Activated CD4-positive, alpha-beta T cell treated with anti-CD3 and anti-CD28 coated beads, Interleukin-2, amount 50 U/mL, for 16 hours (primary cell): ENCODE measurements at regions not wholly inside any gene's neighbourhood (a gene's known extent, or its start where the extent isn't known, plus 50 kb on each side); places are given as distances from the start of the nearest gene placed in this dataset.
A peak's percentile ranks its signal among the peaks of the same experiment; 100 is the strongest.

Experiments used
- DNase-seq: peaks from one replicate; pipeline ENCODE4 v3.0.0-alpha.2; 2020

DNA sequence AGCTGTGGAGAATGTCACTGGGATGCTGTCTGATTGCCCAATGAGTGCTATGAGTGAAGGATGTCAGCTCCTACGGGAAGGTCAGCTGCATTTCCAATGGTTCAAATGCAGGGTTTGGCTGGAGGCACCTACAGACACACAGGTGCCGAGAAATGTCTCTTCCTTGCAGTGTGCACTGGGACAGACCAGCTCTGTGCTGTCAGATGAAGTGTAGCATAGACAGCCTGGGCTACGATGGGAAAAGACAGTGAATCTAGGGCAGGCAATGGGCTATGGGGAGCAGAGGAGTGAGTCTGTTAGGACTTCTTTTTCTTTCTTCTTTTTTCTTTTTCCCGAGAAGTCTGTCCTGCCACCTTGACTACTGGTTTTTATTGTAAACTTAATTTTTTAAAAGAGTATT, 223.1 kb upstream of the EOMES start:
- DNase-seq, result no peak

DNA sequence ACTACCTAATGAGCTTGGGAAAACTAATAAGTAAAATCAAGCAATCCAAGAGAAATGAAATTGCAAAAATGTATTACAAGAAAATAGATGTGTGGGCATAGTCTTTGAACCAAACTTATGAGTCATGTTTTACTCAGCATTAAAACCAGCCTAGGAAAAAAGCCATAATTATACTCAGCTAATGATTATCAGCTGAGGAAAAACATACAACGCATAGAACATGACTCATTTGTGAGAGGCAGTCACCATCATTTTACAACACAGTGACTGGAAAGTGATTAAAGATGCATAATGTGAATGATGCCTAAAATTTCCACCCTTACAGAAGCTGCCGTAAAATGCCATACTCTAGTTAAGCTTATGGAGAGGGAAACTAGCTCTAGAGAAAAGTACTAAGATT, 238.0 kb upstream of the EOMES start:
- DNase-seq, result peak; percentile 19

DNA sequence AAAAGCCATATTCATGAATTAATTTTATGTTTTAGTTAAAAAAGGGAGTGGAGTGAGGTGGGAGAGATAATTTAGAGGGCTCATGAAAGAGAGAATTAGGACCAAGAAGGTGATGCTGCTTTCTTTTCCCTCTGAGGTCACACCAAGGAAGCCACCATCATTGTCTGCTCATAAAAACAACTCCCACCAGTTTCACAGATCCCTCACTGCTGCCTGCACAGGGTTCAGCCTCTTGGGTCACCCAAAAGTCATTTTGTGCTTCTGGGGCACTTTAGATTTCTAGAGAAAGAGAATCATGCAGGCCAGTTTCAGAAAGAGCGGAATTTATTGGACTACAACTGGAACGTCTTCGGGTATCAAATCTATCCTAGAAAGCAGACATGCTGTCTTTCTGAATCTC, 241.4 kb upstream of the EOMES start:
- DNase-seq, result no peak

DNA sequence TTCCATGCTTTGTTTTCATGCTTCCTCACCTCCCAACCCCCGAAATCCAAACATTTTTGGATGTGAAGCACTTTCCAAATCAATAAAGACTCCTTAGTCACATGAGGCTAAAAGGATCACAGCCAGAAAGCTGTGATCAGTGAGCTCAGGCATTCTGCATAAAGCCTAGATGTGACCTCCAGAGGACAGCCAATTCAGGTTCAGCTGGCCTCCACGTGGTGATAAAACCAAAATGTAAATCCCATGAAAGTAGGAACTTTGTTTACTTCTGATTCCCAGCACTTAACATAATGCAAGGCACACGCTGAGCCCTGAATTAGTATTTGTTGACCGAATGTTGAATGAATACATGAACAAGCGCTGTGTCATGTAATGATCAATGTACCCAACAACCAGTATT, 249.5 kb upstream of the EOMES start:
- DNase-seq, result no peak

DNA sequence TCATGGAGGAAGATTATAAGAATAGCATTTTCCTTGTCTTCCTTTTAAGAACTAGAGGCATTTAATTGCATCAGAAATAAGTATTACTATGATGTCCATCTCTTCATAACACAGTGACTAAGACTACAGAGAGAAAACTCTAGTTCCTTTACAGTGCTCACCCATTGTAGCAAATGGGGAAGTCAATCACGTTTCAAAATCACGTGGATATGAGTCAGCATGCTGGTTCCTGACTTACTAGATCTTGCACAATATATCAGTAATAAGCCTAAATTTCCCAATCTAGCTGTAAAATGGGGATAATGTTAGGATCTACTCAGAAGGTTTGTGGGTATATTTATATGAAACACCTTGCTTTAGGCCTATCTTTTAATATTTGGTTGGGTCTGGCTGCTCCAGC, 254.8 kb upstream of the EOMES start:
- DNase-seq, result peak; percentile 24

DNA sequence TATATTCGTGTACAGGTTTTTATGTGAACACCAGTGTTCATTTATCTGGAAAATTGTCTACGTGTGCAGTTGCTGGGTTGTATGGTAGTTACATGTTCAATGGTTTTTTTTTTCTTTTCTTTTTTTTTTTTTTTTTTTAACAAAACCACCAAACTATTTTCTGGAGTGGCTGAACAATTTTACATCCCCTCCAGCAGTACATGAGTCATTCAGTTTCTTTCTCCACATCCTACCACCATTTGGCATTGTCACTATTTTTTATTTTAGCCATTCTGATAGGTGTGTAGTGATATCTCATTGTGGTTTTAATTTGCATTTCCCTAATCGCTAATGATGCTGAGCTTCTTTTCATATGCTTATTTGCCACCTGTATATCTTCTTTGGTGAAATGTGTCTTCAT, 256.3 kb upstream of the EOMES start:
- DNase-seq, result no peak

DNA sequence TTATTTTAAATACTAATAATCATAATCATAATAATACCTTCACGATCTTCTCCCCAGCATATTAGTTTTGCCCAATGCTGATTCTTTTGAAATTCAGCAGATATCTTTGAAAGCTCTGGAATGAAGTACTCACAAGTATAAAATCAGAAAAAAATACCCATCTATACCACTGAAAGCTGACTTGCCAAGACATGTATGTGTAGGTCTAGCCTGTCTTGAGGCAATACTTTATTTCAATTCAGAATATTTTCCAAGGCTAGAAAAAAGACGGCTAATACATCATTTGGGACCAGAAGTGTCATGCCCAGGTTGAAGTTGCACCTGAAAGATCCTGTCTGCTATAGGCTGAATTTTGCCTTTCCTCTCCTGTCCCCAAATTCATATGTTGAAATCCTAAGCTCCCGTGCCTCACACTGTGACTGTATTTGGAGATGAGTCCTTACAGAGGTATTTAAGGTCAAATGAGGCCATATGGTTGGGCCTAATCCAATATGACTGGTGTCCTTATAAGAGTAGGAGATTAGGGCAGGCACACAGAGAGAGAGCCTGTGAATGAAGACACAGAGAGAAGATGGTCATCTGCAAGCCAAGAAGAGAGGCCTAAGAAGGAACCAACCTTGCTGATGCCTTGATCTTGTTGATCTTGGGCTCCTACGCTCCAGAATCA, 255.9 kb upstream of the CMC1 start:
- DNase-seq, result no peak

DNA sequence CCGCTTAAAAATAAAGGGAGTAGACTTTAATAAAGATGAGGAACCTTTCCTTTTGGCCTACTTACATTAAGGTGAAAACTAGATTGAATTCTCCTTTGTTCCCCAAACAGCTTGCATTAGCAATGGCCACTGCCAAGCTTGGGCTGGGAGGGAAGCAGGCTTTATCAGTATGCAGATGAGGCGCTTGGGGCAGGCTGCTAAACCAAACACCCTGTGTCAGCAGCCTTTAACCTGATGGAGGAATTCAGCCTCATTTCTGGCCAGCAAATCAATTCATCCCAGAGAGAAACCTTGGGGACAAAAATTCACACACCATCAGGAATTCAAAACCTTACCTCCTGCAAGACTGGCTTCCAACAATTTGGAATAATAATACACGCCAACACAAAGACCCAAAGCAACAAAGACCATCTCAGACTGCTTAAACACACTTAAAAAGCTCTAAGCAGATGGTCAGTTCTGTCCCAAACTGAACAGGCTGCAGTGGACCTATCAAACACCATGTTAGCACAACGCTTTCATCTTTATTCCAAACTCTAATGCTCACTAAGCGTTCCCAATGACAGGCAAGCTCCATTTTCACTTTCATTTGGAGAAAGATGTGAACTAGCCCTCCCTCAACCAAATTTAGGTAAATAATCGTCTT, 255.1 kb upstream of the CMC1 start:
- DNase-seq, result no peak

DNA sequence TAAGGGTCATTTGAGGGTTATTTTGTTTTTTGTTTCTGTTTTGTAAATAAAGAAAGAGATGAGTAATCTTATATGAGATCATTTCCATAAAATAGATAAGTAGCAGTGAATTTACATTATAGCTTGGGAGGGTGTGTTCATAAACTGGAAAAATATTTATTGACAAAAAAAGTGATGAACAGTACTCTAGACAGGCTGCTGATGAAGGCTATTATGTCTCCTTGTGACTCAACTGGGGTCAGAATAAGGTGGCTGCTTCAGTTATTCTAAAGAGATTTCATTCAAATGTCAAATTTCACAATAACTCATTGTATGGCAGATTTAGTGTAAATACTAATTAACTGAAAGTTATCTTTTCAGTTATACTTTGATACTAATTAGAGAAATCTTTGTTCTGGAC, 251.1 kb upstream of the CMC1 start:
- no peak for DNase-seq

DNA sequence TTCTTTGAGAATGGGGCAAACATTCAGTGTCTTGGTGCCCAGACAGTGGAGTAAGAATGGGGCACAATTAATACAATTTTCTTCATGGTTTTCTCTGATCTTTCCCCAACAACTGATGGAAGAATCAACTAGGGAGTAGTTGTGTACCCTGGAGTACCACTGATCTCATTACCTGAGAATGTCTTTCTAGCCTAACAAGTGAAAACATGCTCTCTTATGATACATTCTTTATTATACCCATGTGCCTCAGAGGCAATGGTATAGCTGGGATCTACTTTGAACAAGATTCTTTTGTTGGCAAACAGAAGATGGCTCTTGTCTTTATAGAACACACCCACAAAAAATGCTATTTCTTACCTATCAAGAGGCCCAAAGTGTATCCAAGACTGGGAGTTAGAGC, 250.6 kb upstream of the CMC1 start:
- DNase-seq, result no peak

DNA sequence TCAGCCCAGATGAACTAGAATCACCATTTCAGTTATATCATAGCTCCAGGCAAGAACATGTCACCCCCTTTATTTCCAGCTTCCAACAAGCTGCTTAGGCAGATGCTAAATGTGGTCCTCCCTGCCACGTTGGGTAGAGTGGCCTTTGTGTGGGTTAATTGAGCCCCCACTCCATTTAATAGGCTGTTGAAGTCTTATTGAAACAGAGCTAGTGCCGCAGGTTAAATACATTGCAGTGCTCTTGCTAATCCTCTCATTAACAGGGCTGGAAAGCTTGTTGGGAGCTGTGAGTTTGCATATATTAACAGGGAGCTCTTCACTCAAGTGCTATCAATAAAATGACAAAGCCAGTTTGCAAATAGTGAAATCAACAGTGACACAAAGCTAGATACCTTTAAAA, 248.4 kb upstream of the CMC1 start:
- DNase-seq, result no peak

DNA sequence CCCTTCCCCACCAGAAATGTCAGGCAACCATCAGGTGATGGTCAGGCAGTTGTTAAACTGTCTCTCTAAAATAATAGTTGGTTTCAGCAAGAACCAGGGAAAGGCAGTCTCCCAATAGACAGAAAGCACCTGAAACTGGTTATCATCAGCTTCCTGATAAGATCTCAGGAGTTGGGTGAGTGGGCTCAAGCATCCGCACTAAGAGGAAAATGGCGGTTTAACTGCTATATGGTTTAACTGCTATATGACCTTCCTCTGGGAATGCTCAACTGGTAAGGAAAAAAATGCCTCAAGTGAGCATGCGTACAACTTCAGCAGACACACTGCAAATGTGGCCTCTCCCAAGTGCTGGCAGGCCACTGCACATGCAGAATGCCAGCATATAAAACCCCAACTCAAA, 240.8 kb upstream of the CMC1 start:
- no peak for DNase-seq

DNA sequence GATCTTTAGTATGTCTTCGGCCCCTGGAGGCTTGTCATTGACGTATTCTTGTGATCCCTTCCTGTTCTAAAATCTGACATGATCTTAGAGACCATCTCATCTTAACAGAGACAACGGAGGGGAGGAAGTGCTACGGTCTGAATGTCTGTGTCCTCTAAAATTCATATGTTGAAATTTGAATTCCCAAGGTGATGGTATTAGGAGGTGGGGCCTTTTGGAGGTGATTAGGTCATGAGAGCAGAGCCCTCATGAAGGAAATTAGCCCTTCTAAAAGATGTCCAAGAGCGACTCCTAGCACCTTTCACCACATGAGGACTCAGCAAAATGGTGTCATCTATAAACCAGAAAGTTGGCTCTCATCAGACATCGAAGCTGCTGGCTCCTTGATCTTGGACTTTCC, 233.2 kb upstream of the CMC1 start:
- DNase-seq, result no peak

DNA sequence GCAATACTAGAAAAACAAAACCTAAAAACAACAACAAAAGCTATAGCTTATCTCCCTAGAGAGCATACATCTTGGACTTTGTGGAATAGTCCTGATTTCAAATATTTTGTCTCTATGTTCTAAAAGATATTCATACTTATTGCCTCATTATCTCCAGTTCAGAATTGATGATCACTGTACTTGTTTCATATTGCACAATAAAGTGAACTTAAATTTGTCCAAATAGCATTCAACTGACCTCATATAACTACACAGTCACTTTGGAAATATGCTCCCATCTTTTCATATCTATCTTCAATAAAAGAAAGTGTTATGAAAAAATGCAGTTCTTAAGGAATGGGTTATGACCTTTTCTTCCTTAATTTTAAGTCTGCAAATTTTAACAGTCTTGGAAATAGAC, 228.6 kb upstream of the CMC1 start:
- no peak for DNase-seq

DNA sequence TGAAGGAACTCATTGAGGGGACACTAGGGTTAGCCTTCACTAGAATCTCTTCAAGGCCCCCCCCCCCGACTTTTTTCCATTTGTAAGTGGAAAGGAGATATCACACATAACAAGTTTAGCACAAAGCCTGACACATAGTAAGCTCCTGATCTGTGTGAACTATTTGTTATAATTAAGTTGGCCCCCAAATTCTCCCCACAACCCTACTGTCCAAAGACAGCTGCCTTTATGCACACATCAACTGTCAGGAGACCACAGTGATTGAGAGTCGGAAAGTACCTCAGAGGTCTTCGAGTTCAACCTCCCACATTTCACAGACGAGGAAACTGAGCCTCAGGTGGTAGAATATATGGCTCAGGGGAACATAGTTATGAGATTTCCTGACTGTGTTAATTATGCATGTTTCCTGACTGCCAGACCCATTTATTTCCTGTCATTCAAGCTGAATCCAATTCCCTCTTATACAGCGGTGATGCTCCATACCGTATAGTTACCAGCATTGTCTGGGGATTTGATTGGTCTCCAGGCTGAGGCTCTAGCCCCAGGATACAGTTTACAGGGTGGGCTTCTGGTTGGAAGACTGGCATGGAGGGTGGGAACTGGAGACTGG, 227.4 kb upstream of the CMC1 start:
- DNase-seq, result no peak

DNA sequence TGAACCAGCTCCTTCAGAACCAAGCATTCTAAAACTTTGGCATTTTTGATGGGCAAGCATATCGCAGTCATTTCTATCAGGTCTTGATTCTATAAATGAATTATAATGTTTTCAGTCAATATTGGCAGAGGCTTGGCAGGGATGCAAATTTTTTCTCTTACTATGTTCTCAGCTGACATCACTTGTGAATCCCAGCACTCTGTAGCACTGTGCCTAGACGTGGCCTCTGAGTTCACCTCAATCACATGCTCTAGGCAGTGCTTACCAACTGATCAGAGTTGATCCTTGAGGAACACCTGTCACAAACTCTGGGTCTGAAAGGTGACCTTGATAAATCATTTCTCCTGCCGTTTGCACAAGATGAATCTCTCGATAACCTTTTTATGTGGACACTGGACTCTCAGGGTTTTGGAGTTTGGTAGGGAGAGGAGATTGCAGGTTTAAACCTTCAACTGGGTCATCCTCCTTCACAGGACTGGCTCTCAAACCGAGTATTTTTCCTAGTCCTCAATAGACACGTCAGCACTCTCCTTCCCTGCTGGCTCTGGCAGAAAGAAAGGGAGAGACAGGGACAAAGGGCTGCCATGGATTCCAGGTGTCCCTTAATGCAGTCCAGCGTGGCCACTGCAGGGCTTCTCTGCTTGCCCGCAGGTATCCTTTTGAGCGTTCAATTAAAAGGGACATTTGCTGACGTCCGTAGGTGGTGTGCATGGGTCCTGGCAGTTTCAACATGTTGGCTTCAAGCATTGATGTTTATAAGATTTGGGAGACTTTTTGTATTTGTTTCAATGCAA, 222.3 kb upstream of the CMC1 start:
- no peak for DNase-seq

DNA sequence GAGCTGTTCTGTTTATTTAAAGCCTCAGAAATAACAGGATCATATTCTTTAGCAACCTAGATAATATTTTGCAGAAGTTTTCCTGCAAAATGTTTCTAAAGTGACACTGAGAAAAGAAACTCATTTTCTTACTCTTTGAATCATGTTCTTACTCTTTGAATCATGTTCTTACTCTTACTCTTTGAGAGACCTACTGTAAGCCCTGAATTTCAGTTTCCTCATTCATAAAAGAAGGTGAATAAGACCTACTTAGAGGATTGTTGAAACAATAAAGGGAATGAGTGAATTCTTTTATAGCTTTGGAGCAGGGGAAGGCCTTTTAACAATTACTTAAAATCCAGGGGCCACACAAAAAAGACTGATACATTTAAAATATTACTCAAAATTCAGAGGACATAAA, 221.7 kb upstream of the CMC1 start:
- peak; percentile 45 for DNase-seq

DNA sequence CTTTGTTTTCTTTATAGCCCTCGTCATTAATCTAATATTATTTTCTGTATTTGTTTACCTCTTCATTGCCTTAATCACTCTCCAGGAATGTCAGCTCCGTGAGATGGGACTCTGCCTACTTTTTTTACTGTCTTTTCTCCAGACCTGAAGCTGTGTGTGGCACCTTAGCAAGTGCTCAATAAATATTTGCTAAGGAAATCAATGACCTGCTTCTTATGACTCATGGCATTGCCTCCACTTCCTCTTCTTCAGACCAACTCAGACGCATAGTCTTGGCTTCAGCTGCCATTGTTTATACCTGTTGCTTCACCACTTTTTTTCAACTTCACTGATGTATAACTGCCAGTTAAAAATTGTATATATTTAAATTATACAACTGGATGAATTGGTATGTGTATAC, 218.5 kb upstream of the CMC1 start:
- no peak for DNase-seq

DNA sequence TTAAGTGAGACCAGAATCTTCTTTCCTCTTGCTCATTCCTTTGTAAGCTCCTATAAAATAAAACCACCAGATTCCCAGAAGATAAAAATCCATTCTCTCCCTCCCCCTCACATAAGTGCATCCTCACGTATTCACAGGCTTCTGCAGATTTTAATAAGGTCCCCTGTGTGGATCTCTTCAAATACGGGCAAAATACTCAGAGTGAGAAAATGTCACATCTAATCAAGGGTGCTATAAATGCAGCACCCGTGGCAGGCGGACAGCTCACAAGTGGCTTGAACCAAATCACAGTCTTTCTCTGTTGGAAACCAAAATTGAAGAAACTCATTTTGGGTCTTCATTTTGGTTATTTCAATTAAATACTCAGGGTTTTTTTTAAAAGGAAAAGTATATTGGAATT, 212.9 kb upstream of the CMC1 start:
- no peak for DNase-seq

DNA sequence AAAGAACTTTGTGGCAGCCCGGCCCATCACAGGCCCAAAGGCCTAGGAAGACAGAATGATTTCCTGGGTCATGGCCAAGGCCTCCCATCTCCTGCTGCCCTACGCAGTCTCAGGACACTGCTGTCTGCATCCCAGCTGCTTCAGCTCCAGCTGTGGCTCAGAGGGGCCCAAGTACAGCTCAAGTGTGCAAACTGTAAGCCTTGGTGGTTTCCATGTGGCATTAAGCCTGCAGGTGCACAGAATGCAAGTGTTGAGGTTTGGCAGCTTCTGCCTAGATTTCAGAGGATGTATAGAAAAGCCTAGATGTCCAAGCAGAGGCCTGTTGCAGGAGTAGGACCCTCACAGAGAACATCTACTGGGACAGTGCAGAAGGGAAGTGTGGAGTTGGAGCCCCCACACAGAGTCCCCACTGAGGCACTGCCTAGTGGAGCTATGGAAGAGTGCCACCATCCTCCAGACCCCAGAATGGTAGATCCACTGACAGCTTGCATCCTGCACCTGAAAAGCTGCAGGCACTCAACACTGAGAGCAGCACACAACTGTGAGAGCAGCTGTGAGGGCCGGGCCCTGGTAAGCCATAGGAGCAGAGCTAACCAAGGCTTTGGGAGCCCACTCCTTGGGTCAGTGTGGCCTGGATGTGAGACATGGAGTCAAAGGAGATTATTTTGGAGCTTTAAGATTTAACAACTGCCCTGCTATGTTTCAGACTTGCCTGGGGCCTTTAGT, 208.2 kb upstream of the CMC1 start:
- DNase-seq, result no peak

DNA sequence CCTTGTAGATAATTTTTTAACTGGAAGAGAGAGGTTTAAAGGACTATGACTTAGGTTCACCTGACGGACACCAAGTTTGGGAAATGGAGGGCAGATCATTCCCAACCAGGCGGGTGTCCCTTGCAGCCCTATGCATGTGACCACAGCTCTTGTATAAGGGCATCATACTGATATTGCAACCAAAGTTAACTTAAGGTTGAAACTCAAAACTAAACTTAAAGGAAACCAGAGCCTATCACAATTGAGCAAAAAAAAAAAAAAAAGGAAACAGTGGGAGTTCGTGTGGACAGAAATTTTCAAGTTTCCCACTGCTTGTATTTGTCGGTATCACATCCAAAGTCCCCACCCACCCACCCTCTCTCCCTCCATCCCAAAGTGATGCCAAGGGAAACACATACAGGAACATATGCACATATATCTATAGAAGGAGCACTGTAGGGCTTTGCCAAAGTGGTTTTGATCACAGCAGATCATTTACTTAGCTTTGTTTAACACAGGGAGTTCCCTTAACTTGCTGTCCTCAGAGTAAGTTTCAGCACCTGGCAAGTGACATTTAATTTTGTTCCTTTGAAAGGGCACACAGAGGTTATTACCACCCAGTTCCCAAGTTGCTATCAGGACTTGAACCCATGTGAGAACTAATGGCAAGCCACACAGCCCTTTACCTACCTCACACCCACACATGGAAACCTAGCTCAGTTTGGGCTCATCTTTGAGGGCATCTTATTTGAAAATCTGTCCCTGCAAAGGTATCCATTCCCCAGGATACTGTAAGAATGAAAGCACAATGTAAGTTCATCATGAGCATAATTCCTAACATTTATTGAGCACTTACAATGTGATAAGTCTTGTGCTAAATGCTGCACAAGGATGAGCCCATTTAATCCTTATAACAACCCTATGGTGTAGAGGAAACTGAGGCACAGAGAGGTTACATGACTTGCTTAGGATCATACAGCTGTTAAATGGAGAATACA, 204.5 kb upstream of the CMC1 start:
- DNase-seq, result no peak

DNA sequence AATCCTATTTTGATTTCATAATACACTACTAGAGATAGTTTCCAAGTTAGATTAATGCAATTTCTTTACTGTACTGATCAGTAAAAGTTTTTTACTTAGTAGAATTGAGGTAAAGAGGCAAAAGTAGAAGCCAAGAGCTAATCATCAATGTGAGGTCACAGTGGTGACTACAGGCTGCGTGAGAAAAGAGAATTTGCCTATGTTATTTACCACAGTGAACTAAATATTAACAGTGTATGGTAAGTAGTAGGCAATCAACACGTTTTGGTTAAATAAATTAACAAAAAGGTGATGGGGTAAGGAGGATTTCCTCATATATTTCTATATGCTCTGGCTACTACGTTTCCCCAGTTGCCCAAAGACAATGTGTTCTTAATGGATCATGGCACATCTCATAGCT, 202.2 kb upstream of the CMC1 start:
- DNase-seq, result no peak
